H9 (cell line): ENCODE measurements at regions not wholly inside any gene's neighbourhood (a gene's known extent, or its start where the extent isn't known, plus 50 kb on each side); places are given as distances from the start of the nearest gene placed in this dataset.

Source experiments
- DNase-seq: peaks from one replicate; pipeline ENCODE4 v3.0.0-alpha.2; 2017
- H2AFZ ChIP-seq: one replicate; pipeline ENCODE4 v1.6.1; 2013; ENCODE audit warnings: mild to moderate bottlenecking, low read length, control low read depth, moderate library complexity
- H2AK5ac ChIP-seq: 2 replicates; pipeline ENCODE4 v1.6.1; 2013; ENCODE audit warnings: low read length, control low read depth, mixed read lengths; ENCODE audit not compliant: insufficient read length
- H2BK120ac ChIP-seq: one replicate; pipeline ENCODE4 v1.6.1; 2013; ENCODE audit warnings: low read depth, mild to moderate bottlenecking, low read length, control low read depth, inconsistent platforms; ENCODE audit not compliant: poor library complexity, severe bottlenecking
- H2BK12ac ChIP-seq: 2 replicates; pipeline ENCODE4 v1.6.1; 2013; ENCODE audit warnings: low read length, control low read depth, mixed read lengths, low read depth; ENCODE audit not compliant: insufficient read length
- H2BK15ac ChIP-seq: 2 replicates; pipeline ENCODE4 v1.6.1; 2013; ENCODE audit warnings: low read depth, low read length, control low read depth
- H2BK20ac ChIP-seq: one replicate; pipeline ENCODE4 v1.6.1; 2013; ENCODE audit warnings: low read depth, mild to moderate bottlenecking, low read length, control low read depth, inconsistent platforms; ENCODE audit not compliant: poor library complexity, severe bottlenecking
- H2BK5ac ChIP-seq: 2 replicates; pipeline ENCODE4 v1.6.1; 2013; ENCODE audit warnings: low read length, control low read depth, mixed read lengths; ENCODE audit not compliant: insufficient read length
- H3K14ac ChIP-seq: 2 replicates; pipeline ENCODE4 v1.6.1; 2013; ENCODE audit warnings: low read length, control low read depth; ENCODE audit not compliant: insufficient read depth
- H3K18ac ChIP-seq: 2 replicates; pipeline ENCODE4 v1.6.1; 2013; ENCODE audit warnings: low read depth, mild to moderate bottlenecking, mixed read lengths, low read length, control low read depth; ENCODE audit not compliant: insufficient read length
- H3K23ac ChIP-seq: 2 replicates; pipeline ENCODE4 v1.6.1; 2013; ENCODE audit warnings: low read length, control low read depth, mixed read lengths, low read depth; ENCODE audit not compliant: insufficient read length
- H3K23me2 ChIP-seq: 2 replicates; pipeline ENCODE4 v1.6.1; 2013; ENCODE audit warnings: low read depth, mild to moderate bottlenecking, mixed read lengths, low read length, control low read depth; ENCODE audit not compliant: insufficient read length, poor library complexity, severe bottlenecking
- H3K27ac ChIP-seq: 2 replicates; pipeline ENCODE4 v1.5.1; 2013; ENCODE audit warnings: low read length, control low read depth, mixed read lengths, low read depth; ENCODE audit not compliant: insufficient read length
- H3K27me3 ChIP-seq: 2 replicates; pipeline ENCODE4 v1.6.1; 2013; ENCODE audit warnings: low read length, control low read depth, inconsistent platforms; ENCODE audit not compliant: insufficient read depth
- H3K4ac ChIP-seq: 2 replicates; pipeline ENCODE4 v1.6.1; 2013; ENCODE audit warnings: low read depth, mild to moderate bottlenecking, control low read depth, inconsistent platforms, low read length, moderate library complexity
- H3K4me1 ChIP-seq: 2 replicates; pipeline ENCODE4 v1.6.1; 2013; ENCODE audit warnings: low read length, control low read depth, inconsistent platforms; ENCODE audit not compliant: insufficient read depth
- H3K4me2 ChIP-seq: 2 replicates; pipeline ENCODE4 v1.6.1; 2013; ENCODE audit warnings: low read length, control low read depth, mixed read lengths; ENCODE audit not compliant: insufficient read length, insufficient read depth
- H3K56ac ChIP-seq: 2 replicates; pipeline ENCODE4 v1.6.1; 2013; ENCODE audit warnings: low read depth, mild to moderate bottlenecking, mixed read lengths, low read length, control low read depth; ENCODE audit not compliant: insufficient read length
- H3K79me1 ChIP-seq: 2 replicates; pipeline ENCODE4 v1.6.1; 2013; ENCODE audit warnings: low read depth, mild to moderate bottlenecking, moderate library complexity, low read length, control low read depth, inconsistent platforms; ENCODE audit not compliant: insufficient read depth, poor library complexity, severe bottlenecking
- H3K79me2 ChIP-seq: 2 replicates; pipeline ENCODE4 v1.6.1; 2013; ENCODE audit warnings: low read length, control low read depth, inconsistent platforms; ENCODE audit not compliant: insufficient read depth
- H3K9ac ChIP-seq: 2 replicates; pipeline ENCODE4 v1.6.1; 2013; ENCODE audit warnings: low read length, control low read depth, mixed read lengths; ENCODE audit not compliant: insufficient read length; ENCODE audit errors: extremely low read depth
- H3K9me3 ChIP-seq: one replicate; pipeline ENCODE4 v1.6.1; 2013; ENCODE audit warnings: low read depth, low read length, inconsistent platforms; ENCODE audit not compliant: control insufficient read depth
- H3T11ph ChIP-seq: one replicate; pipeline ENCODE4 v1.6.1; 2013; ENCODE audit warnings: mild to moderate bottlenecking, low read length, control low read depth, inconsistent platforms
- H4K20me1 ChIP-seq: one replicate; pipeline ENCODE4 v1.6.1; 2013; ENCODE audit not compliant: control insufficient read depth, insufficient read length, insufficient read depth
- H4K5ac ChIP-seq: 2 replicates; pipeline ENCODE4 v1.6.1; 2013; ENCODE audit warnings: low read depth, mild to moderate bottlenecking, mixed read lengths, low read length, control low read depth; ENCODE audit not compliant: insufficient read length
- H4K8ac ChIP-seq: replicated peaks from 2 replicates; pipeline ENCODE4 v1.6.1; 2013; ENCODE audit warnings: low read length, control low read depth, mixed read lengths, low read depth; ENCODE audit not compliant: insufficient read length
- H4K91ac ChIP-seq: 2 replicates; pipeline ENCODE4 v1.6.1; 2013; ENCODE audit warnings: low read depth, mild to moderate bottlenecking, moderate library complexity, mixed read lengths, low read length, control low read depth; ENCODE audit not compliant: insufficient read length
- H3K27ac Mint-ChIP-seq, 3 experiments: 2 replicates in 2 of 3; 3 replicates in 1 of 3; pipeline ENCODE4 v1.8.0; 2020 to 2021; ENCODE audit warnings: mixed read lengths in 3 of 3, mild to moderate bottlenecking in 1 of 3, moderate library complexity in 1 of 3
- H3K27me3 Mint-ChIP-seq: 2 replicates; pipeline ENCODE4 v1.8.0; 2021; ENCODE audit warnings: low read depth, mild to moderate bottlenecking, moderate library complexity, mixed read lengths
- H3K36me3 Mint-ChIP-seq, 3 experiments: 2 replicates in 2 of 3; 3 replicates in 1 of 3; pipeline ENCODE4 v1.8.0; 2020 to 2021; ENCODE audit warnings: low read depth in 3 of 3, mixed read lengths in 3 of 3; ENCODE audit not compliant: insufficient read depth in 1 of 3
- H3K4me1 Mint-ChIP-seq, 2 experiments: 2 replicates each; pipeline ENCODE4 v1.8.0; 2020; ENCODE audit warnings: mixed read lengths in 2 of 2
- H3K4me3 Mint-ChIP-seq, 2 experiments: 2 replicates in 1 of 2; 3 replicates in 1 of 2; pipeline ENCODE4 v1.8.0; 2020 to 2021; ENCODE audit warnings: mild to moderate bottlenecking in 2 of 2, mixed read lengths in 2 of 2, moderate library complexity in 1 of 2
- H3K9me3 Mint-ChIP-seq, 2 experiments: 2 replicates in 1 of 2; 3 replicates in 1 of 2; pipeline ENCODE4 v1.8.0; 2020; ENCODE audit warnings: mild to moderate bottlenecking in 2 of 2, mixed read lengths in 2 of 2, moderate library complexity in 1 of 2
- TF ChIP-seq, protein P1 (sequence below): fragments of 200-600 bp; sonication (generic); conservative IDR thresholded peaks from 3 replicates; pipeline ENCODE4 v1.8.0; 2021; ENCODE audit warnings: antibody characterized with exemption, mild to moderate bottlenecking

DNA sequence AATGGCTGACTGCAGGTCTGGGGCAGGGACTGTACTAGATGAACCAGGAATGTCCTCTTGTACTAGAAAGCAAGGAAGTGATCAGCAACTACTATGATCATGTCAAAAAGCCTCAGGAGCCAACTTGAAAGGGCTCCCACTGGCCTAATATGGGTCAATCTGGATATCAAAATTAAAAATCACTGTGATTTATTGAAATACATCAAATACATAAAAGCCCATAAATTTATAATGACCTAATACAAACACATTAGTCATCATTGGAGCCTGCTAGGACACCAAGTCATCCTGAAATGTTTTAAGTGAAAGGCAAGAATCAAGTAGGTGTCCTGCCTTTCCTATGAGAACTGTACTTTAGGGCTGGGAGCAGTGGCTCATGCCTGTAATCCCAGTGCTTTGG is 70.5 kb upstream of the KLHL13 start:
- DNase-seq = no peak
- H4K91ac ChIP-seq = no peak overlapping the region
- no peak overlapping the region for H2BK5ac ChIP-seq
- no peak overlapping the region for H3K23ac ChIP-seq
- no peak overlapping the region for H3K4ac ChIP-seq
- TF ChIP-seq, protein P1, sequence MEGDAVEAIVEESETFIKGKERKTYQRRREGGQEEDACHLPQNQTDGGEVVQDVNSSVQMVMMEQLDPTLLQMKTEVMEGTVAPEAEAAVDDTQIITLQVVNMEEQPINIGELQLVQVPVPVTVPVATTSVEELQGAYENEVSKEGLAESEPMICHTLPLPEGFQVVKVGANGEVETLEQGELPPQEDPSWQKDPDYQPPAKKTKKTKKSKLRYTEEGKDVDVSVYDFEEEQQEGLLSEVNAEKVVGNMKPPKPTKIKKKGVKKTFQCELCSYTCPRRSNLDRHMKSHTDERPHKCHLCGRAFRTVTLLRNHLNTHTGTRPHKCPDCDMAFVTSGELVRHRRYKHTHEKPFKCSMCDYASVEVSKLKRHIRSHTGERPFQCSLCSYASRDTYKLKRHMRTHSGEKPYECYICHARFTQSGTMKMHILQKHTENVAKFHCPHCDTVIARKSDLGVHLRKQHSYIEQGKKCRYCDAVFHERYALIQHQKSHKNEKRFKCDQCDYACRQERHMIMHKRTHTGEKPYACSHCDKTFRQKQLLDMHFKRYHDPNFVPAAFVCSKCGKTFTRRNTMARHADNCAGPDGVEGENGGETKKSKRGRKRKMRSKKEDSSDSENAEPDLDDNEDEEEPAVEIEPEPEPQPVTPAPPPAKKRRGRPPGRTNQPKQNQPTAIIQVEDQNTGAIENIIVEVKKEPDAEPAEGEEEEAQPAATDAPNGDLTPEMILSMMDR = no peak
- H3K4me1 ChIP-seq = no peaks in the 10 kb centered on the region
- H3K4me2 ChIP-seq = no peak overlapping the region
- no peaks in the 10 kb centered on the region; the same call in 1 of the 2 replicates for H3K27me3 Mint-ChIP-seq
- H3K79me2 ChIP-seq = no peaks in the 10 kb centered on the region
- no peak overlapping the region for H3T11ph ChIP-seq
- no peak overlapping the region for H2AFZ ChIP-seq
- H3K9me3 Mint-ChIP-seq = peaks cover 11 to 55% of the 10 kb centered on the region in 2 experiments
- no peak overlapping the region for H3K27ac Mint-ChIP-seq
- no peak overlapping the region for H2BK120ac ChIP-seq
- no peaks in the 10 kb centered on the region for H3K27me3 ChIP-seq
- no peaks in the 10 kb centered on the region for H3K23me2 ChIP-seq
- H3K4me3 Mint-ChIP-seq = no peak overlapping the region
- H2AK5ac ChIP-seq = no peak overlapping the region
- no peak overlapping the region for H3K18ac ChIP-seq
- no peak overlapping the region for H3K9ac ChIP-seq
- no peaks in the 10 kb centered on the region for H4K20me1 ChIP-seq
- no peaks in the 10 kb centered on the region for H3K79me1 ChIP-seq
- peaks cover 0 to 2% of the 10 kb centered on the region in 2 experiments; a peak in 1 of 4 replicates for H3K4me1 Mint-ChIP-seq
- H2BK15ac ChIP-seq = no peak overlapping the region
- no peak overlapping the region for H4K5ac ChIP-seq
- no peak overlapping the region for H2BK12ac ChIP-seq
- H2BK20ac ChIP-seq = no peak overlapping the region
- peaks cover 11% of the 10 kb centered on the region for H3K9me3 ChIP-seq
- H3K14ac ChIP-seq = no peak overlapping the region
- no peak overlapping the region for H3K56ac ChIP-seq
- no peaks in the 10 kb centered on the region for H3K36me3 Mint-ChIP-seq
- no peak overlapping the region for H3K27ac ChIP-seq
- no peak overlapping the region for H4K8ac ChIP-seq
